ENCODE measurements at regions not wholly inside any gene's neighbourhood (a gene's known extent, or its start where the extent isn't known, plus 50 kb on each side); places are given as distances from the start of the nearest gene placed in this dataset.
"Not testable (repeated sequence)": the region's sequence is repeated elsewhere in the genome, so short reads cannot be mapped to it uniquely, and the experiment has no call there.

DNA sequence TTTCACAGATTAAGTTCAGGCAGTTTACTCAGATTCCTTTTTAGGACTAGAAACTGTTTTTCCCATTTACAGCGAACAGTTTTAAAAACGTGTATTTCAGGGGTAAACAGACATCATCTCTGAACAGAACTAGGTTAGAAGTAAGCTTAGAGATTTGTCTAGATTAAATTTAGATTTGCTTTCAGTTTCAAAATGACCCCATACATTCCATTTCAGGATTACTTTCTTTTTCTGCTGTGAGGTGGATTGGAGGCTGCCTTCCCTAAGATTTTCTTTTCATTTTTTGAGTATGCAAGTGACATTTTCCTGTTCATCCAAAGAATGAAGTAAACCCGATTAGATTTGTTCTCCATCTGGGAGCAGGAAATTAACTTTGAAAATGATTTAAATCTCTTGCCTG is 747.2 kb downstream of the KHDRBS2 start:
- intact Hi-C loops (cut with DNase I; ENCODE audit: low total_unique reads) = no loop called here
- Histone ChIP-seq H3K4me1 (no peaks in the 10 kb centered on the region), H3K36me3 (ENCODE audit: low read depth, missing control alignments) (no peaks in the 10 kb centered on the region), H3K27me3 (no peaks in the 10 kb centered on the region), H3K4me3 (no peak overlapping the region), H3K27ac (no peak overlapping the region), H3K9me3 (no peaks in the 10 kb centered on the region)
- TF ChIP-seq CTCF (IDR thresholded peaks at IDR 0.05) (no peak), POLR2A (IDR thresholded peaks at IDR 0.05) (no peak)
- no peak for DNase-seq
- 42 to 47% methylated on average over 3 of the region's 3 CpGs for WGBS, 2 donors

DNA sequence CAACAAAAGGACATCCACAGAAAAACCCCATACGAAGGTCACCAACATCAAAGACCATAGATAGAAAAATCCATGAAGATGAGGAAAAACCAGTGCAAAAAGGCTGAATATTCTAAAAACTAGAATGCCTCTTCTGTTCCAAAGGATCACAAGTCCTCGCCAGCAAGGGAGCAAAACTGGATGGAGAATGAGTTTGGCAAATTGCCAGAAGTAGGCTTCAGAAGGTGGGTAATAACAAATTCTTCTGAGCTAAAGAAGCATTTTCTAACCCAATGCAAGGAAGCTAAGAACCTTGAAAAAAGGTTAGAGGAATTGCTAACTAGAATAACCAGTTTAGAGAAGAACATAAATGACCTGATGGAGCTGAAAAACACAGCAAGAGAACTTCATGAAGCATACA is 753.3 kb downstream of the KHDRBS2 start:
- DNase-seq; intact Hi-C loops (cut with DNase I; ENCODE audit: low total_unique reads); H3K9me3 ChIP-seq; H3K4me1 ChIP-seq; H3K27me3 ChIP-seq; H3K4me3 ChIP-seq; H3K36me3 ChIP-seq (ENCODE audit: low read depth, missing control alignments); H3K27ac ChIP-seq: not testable (repeated sequence)
- WGBS, 2 donors = 76 to 84% methylated on average over 2 of the region's 2 CpGs

Small RNA genes in the stretch of these regions (small RNA-seq; reads per million reads assigned to genes)
- gene MTRNR2L9 = 0 reads per million in 2 donors
